Jurkat, Clone E6-1 (cell line): ENCODE measurements at regions not wholly inside any gene's neighbourhood (a gene's known extent, or its start where the extent isn't known, plus 50 kb on each side); places are given as distances from the start of the nearest gene placed in this dataset.

Source experiments
- DNase-seq: peaks from one replicate; pipeline ENCODE4 v3.0.0-alpha.2; 2011; ENCODE audit warnings: low read depth, low spot score
- H3K4me3 ChIP-seq: 2 replicates; pipeline ENCODE4 v1.5.1; 2011; ENCODE audit warnings: mild to moderate bottlenecking, low read length, control low read depth, moderate library complexity

DNA sequence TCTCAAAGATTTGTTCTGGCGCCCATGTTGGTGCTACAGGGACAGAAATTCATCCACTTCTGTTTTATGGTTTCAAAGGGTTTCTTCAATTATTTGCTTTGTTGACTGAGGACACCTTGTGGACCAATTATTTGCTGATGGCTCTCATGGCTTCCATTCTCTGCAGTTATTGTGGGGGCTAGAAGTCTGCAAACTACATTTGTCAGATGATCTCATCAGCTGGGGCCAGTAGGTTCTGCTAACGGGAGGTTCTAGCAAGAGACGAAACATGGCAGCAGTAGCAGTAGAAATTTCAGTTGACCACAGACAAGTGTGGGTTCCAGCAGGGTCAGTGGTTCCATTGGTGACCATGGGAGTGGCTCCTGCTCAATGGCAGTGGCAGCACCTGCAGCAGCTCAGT is 72.8 kb upstream of the BLCAP start:
- no peak overlapping the region for H3K4me3 ChIP-seq

DNA sequence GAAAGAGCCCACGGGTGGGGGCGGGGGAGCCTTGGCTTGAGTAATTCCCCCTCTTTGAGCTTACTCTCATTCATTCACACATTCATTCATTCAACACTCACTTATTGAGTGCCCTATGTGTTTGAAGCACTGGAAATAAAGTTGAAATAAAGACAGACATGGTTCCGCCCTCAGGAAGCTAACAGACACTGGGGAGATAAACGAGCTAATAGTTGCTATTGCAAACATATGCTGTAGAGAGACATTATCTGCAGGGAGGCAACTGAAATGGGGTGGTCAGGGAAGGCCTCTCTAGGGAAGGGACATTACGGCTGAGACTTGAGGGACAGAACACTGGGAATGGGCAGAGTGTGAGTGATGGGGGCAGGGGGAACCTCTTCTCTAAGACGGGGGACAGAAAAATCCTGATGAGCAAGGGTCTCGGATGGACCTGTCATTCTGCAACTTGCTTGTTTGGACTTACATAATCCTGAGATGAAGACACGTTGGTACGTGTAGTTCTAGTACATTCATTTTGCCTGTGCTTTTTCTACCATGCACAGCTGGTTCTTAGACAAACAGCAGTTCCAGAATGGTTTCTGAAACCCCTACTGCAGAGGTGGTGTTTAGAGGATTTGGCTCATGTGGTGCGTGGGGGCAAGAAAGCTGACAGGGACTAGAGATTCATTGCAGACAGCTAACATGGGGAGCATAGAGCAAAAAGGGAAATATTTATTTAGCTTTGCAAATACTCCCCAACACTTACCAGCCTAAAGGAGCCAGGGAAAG is 71.1 kb upstream of the BLCAP start:
- DNase-seq, result no peak
- no peak overlapping the region for H3K4me3 ChIP-seq

More for the DNA sequence above, 72.8 kb upstream of the BLCAP start:
- no peak for DNase-seq

DNA sequence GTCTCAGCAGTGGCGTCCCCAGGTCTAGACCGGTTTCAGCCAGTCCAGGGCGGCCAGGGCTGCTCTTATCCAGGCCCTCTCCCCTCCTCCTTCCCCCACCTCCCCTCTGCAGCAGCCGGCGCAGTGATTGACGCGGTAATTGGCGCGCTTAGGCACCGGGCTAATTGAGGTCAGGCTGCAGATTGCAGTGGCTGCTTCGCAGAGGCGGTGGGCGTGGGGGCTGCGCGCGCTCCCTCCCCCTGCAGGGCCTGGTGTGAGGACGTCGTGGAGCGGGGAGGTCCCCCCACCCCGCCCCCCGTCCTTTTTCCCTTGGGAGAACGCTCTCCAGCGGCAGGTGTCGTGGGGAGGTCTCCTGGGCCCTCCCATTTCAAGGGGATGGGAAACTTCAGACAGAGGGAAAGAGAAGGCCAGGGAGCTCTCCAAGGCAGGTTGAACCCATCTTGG is 70.4 kb upstream of the BLCAP start:
- no peak for DNase-seq
- no peak overlapping the region for H3K4me3 ChIP-seq

DNA sequence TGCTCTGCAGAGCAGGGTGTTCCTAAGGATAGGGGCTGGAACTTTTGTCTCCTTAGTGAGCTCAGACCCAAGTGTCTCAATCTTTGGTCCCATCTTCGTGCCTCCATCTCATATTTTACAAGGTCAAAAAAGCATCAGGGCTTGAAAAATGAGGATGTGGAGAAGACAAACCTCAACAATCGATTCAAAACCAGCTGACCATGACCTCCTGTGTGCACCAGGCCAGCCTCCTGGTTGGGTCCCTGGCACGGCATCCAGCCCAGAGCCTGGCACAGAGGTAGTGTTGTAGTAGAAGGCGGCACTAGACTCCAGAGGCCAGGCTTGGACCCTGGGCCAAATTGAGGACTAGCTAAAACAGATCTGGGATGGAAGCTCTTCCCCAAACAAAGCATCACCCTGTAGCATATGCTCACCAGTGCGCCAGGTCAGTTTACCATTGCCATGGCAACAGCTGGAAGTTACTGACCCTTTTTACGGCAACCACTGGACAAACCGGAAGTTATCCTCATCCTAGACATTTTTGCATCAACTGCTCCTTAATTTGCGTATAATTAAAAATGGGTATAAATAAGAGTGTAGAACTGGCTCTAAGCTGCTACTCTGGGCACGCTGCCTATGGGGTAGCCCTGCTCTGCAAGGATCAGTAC is 69.3 kb upstream of the BLCAP start:
- no peak for DNase-seq
- no peak overlapping the region for H3K4me3 ChIP-seq

DNA sequence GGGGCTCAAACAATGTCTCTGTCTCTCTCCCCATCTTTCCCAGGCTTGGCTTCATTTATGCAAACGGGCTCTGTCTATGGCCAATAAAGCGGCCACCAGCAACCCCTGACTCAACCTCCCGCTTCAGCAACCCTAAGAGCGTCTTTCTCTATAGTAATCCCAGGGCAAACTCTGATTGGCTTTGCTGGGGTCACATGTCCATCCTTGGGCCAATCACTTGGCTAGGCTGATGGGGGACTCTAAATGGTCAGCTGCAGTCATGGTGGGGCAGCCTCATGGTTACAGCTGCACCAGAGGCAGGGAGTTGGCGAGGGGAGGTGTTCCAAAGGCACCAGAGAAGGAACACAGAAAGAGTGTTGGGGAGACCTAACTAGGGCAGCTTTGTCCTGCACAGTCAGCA is 68.5 kb upstream of the BLCAP start:
- H3K4me3 ChIP-seq, result no peak overlapping the region
- no peak for DNase-seq

DNA sequence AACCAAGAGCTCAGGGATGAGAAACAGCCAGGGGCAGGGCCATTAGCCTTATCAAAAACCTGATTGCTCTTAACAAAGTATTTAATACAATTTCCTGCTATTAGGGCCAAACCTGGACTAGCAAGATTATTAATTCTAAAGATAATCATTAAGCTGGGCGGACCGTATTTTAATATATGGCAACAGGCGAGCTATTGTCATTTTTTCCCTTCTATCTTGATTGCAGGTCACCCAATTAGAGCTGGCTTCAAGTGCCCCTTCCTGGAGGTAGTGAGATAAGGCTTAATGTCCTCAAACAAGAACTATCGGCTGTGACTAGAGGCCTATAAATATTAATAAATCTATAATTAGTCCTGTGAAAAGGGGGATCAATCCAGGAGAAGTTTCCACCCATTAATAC is 66.0 kb upstream of the BLCAP start:
- no peak overlapping the region for H3K4me3 ChIP-seq
- no peak for DNase-seq

DNA sequence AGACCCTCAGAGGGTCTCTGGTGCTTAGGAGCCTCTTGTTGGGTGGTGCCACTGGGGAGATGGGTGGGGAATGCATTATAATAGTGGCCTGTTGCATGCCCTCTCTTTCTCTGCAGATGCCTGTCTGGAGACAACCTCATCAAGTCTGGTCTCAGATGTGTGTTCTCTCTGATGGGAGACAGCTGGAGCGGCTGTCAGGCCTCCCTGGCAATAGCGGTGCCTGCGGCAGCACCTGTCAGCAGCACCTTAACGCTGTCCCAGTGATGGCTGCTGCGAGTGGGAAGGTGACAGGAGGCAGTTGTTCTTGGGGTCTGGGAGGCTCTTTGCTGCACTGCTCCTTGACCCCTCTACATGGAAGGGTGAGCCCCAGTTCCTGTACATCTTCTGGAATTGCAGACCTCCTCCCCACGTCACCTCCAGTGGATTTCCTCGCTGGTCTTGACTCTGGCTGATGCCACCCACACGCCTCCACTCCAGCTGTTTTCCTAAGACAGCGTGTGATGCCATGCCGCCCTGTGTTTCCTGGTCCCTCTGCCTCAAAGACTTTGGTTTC is 63.3 kb upstream of the BLCAP start:
- DNase-seq, result no peak
- H3K4me3 ChIP-seq, result no peak overlapping the region

DNA sequence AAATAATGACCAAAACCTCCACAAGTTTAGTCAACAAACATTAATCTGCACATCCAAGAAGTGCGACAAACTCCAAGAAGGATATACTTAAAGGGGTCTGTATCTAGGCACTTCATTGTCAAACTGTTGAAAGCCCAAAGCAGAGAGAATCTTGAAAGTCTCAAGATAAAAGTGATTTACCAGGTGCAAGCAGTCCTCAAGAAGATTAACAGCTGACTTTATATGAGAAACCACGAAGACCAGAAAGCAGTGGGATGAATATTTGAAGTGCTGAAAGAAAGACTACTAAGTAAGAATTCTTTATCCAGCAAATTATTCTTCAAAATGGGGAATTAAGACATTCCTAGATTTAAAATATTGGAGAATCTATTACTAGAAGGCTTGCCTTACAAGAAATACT is 58.4 kb upstream of the BLCAP start:
- H3K4me3 ChIP-seq, result no peak overlapping the region
- no peak for DNase-seq

DNA sequence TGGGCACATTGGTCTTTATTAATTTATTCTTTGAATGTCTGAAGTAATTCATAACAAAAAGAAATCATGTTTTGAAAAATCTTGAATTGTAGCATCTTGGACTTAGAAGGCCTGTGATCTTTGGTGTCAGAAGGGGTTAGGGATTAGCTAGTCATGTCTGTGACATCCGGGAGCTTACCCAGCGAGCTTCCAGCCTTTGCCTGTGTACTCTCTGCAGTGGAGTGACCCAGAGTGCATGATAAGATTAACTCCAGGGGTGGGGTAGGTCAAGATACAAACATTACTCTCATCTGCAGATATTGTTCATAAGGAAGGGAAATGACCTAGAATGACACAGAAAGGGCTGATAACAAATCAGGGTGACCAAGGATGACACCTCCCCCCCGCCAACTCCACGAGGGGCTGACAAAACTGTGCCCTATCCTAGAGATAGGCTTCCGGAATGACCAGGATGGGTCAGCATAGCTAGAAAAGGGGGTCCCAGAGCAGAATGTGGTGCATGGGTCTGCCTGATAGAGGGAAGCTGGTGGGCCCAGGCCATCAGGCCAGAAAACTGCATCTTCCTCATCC is 56.6 kb upstream of the BLCAP start:
- no peak for DNase-seq
- H3K4me3 ChIP-seq, result no peak overlapping the region

DNA sequence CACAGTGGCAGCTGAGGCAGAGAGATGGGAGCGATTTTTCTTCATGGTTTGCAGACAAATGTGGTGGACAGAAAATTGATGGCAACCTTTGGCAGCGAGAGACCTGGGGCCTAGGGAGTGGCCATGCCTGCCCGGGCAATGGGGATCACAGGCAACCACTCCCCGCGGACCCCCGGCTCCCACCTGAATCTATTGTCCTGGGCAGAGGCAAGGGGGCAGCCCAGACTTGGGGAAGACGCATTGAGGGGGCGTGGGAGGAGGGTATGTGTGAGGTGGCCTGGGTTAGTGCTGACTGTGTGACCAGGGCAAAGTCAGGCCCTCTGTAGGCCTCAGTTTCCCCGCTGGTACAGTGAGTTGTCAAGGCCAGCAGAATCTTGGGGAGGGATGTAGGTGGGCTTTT is 53.6 kb upstream of the BLCAP start:
- H3K4me3 ChIP-seq, result no peak overlapping the region
- DNase-seq, result no peak

DNA sequence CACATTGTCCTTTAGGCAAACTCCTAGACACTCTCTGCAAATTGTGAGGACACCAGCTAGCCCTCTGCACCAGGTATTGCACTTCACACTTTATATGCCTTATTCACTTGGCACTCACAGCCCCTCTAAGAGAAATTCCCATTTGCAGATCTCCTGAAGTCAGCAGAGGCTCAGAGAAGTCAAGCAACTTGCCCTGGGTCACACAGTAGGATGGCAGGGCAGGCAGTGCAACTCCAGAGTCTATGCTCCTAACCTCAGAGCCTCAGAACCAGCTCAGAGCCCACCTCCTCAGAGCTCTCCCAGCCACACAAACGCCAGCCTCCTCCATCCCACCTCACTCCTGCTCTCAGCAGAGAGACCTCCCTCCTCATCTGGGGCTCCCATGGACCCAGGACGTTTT is 52.4 kb upstream of the BLCAP start:
- H3K4me3 ChIP-seq, result no peak overlapping the region
- DNase-seq, result no peak

DNA sequence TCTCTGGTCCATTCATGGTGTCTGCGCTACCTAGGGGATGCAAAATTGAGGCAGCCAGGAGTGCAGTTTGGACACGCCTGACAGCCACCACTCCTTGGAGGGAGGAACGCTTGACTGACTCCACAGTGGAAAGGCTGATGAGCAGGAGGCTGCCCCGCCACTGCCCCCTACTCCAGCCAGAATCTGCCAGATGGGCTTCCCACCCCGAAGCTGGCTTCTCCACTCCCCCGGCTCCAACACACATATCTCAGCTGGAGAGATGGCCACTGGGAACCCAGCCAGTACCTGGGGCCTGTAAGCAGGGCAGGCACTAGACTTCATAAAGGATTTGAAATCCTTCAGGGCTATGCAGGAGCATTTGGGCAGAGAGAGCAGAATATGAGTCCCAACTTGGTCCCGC is 51.4 kb upstream of the BLCAP start:
- DNase-seq, result no peak
- no peak overlapping the region for H3K4me3 ChIP-seq

DNA sequence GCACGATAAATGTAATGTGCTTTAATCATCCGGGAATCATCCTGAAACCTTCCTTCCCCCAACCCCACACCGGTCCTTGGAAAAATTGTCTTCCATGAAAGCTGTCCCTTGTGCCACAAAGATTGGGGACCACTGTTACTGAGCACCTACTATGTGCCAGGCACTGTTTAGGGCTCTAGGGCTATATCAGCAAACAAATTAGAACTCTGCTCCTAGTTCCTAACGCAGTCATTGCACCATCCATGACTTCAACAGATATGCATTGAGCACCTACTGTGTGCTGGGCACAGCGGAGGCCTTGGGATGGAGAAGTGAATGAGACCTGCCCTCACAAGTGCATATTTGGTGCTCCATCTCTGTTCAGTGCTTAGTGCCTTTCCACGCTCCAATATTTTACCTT is 50.3 kb upstream of the BLCAP start:
- DNase-seq, result no peak
- no peak overlapping the region for H3K4me3 ChIP-seq
